ENCODE measurements at regions not wholly inside any gene's neighbourhood (a gene's known extent, or its start where the extent isn't known, plus 50 kb on each side); places are given as distances from the start of the nearest gene placed in this dataset.

GRCh38 chr20:21020659-21021471 lies 85.3 kb downstream of the LINC00237 start (continued):
- no peak for TF ChIP-seq ZBTB34 (CRISPR knock-in tag; IDR thresholded peaks at IDR 0.05)
- TF ChIP-seq XRCC5 (optimal IDR thresholded peaks at IDR 0.05; ENCODE audit: low read length), result no peak
- no peak for TF ChIP-seq BRF2 (CRISPR knock-in tag; IDR thresholded peaks at IDR 0.05)
- TF ChIP-seq HOMEZ (CRISPR knock-in tag; IDR thresholded peaks at IDR 0.05; ENCODE audit: low read depth), result no peak
- TF ChIP-seq ZNF274 (CRISPR knock-in tag; IDR thresholded peaks at IDR 0.05), result no peak
- TF ChIP-seq ZNF280B (CRISPR knock-in tag; IDR thresholded peaks at IDR 0.05; ENCODE audit: borderline replicate concordance), result no peak
- no peak for TF ChIP-seq MTERF4 (CRISPR knock-in tag; IDR thresholded peaks at IDR 0.05)
- TF ChIP-seq GTF3A (CRISPR knock-in tag; conservative IDR thresholded peaks at IDR 0.05), result no peak
- no peak for TF ChIP-seq ZNF292 (CRISPR knock-in tag; IDR thresholded peaks at IDR 0.05; ENCODE audit: borderline replicate concordance, low read depth)
- no peak for TF ChIP-seq ZNF296 (CRISPR knock-in tag; conservative IDR thresholded peaks at IDR 0.05)
- no peak for TF ChIP-seq MED1 (CRISPR knock-in tag; IDR thresholded peaks at IDR 0.05)
- TF ChIP-seq ZNF329 (CRISPR knock-in tag; IDR thresholded peaks at IDR 0.05; ENCODE audit: low read depth), result no peak
- TF ChIP-seq ZNF605 (CRISPR knock-in tag; IDR thresholded peaks at IDR 0.05), result no peak
- TF ChIP-seq ELK4 (CRISPR knock-in tag; IDR thresholded peaks at IDR 0.05; ENCODE audit: borderline replicate concordance), result no peak
- no peak for TF ChIP-seq ARID2 (CRISPR knock-in tag; IDR thresholded peaks at IDR 0.05; ENCODE audit: borderline replicate concordance)
- TF ChIP-seq ZNF788 (CRISPR knock-in tag; IDR thresholded peaks at IDR 0.05; ENCODE audit: borderline replicate concordance), result no peak
- no peak for TF ChIP-seq ZNF800 (CRISPR knock-in tag; IDR thresholded peaks at IDR 0.05)
- TF ChIP-seq HDAC2 (CRISPR knock-in tag; IDR thresholded peaks at IDR 0.05), result peak; percentile 29; the same call in 1 of the 2 replicates
- no peak for TF ChIP-seq ZNF607 (CRISPR knock-in tag; IDR thresholded peaks at IDR 0.05; ENCODE audit: borderline replicate concordance)
